ENCODE measurements at regions not wholly inside any gene's neighbourhood (a gene's known extent, or its start where the extent isn't known, plus 50 kb on each side); places are given as distances from the start of the nearest gene placed in this dataset.

GRCh38 chr20:12827816-12828385 lies 180.9 kb upstream of the SPTLC3 start:
- no peak for TF ChIP-seq POLR2A (IDR thresholded peaks at IDR 0.05)
- TF ChIP-seq CTCF (IDR thresholded peaks at IDR 0.05) = no peak
